Mesendoderm (in vitro differentiated cells): ENCODE measurements at regions not wholly inside any gene's neighbourhood (a gene's known extent, or its start where the extent isn't known, plus 50 kb on each side); places are given as distances from the start of the nearest gene placed in this dataset.

Experiments used
- DNase-seq: peaks from one replicate; pipeline ENCODE4 v3.0.0; 2013
- H2AK5ac ChIP-seq: 2 replicates; pipeline ENCODE4 v1.6.1; 2013; ENCODE audit warnings: low read length, inconsistent platforms
- H2BK120ac ChIP-seq: 2 replicates; pipeline ENCODE4 v1.6.1; 2013; ENCODE audit warnings: low read depth, mild to moderate bottlenecking, low read length, moderate library complexity, mixed read lengths
- H2BK15ac ChIP-seq: replicated peaks from 2 replicates; pipeline ENCODE4 v1.6.1; 2013; ENCODE audit warnings: low read depth, mild to moderate bottlenecking, moderate library complexity
- H2BK5ac ChIP-seq: 2 replicates; pipeline ENCODE4 v1.6.1; 2013; ENCODE audit warnings: low read length, inconsistent platforms
- H3K18ac ChIP-seq: 2 replicates; pipeline ENCODE4 v1.6.1; 2013; ENCODE audit warnings: mild to moderate bottlenecking, low read length, mixed read lengths
- H3K23ac ChIP-seq: one replicate; pipeline ENCODE4 v1.6.1; 2013; ENCODE audit warnings: low read length
- H3K27ac ChIP-seq: 2 replicates; pipeline ENCODE4 v1.5.1; 2013; ENCODE audit warnings: low read depth, mild to moderate bottlenecking, inconsistent platforms, low read length, moderate library complexity
- H3K27me3 ChIP-seq: 2 replicates; pipeline ENCODE4 v1.6.1; 2013; ENCODE audit warnings: low read length, control low read depth, mild to moderate bottlenecking, inconsistent platforms; ENCODE audit not compliant: insufficient read depth, poor library complexity
- H3K36me3 ChIP-seq: 2 replicates; pipeline ENCODE4 v1.6.1; 2013; ENCODE audit warnings: low read length, inconsistent platforms; ENCODE audit not compliant: control insufficient read depth, insufficient read depth
- H3K4ac ChIP-seq: one replicate; pipeline ENCODE4 v1.6.1; 2013; ENCODE audit warnings: low read depth, mild to moderate bottlenecking, low read length, moderate library complexity
- H3K4me1 ChIP-seq: 2 replicates; pipeline ENCODE4 v1.6.1; 2013; ENCODE audit warnings: low read depth, low read length, inconsistent platforms; ENCODE audit not compliant: control insufficient read depth
- H3K4me2 ChIP-seq: 2 replicates; pipeline ENCODE4 v1.6.1; 2013; ENCODE audit warnings: low read length
- H3K4me3 ChIP-seq: 2 replicates; pipeline ENCODE4 v1.5.1; 2013; ENCODE audit warnings: mild to moderate bottlenecking, low read length
- H3K56ac ChIP-seq: one replicate; pipeline ENCODE4 v1.6.1; 2013; ENCODE audit warnings: low read length
- H3K79me1 ChIP-seq: 2 replicates; pipeline ENCODE4 v1.6.1; 2013; ENCODE audit warnings: low read length, inconsistent platforms
- H3K79me2 ChIP-seq: 2 replicates; pipeline ENCODE4 v1.6.1; 2013; ENCODE audit warnings: mild to moderate bottlenecking, low read length; ENCODE audit not compliant: control insufficient read depth, insufficient read depth
- H3K9ac ChIP-seq: 2 replicates; pipeline ENCODE4 v1.6.1; 2013; ENCODE audit warnings: low read length, inconsistent platforms
- H4K5ac ChIP-seq: one replicate; pipeline ENCODE4 v1.6.1; 2013; ENCODE audit warnings: low read length
- H4K8ac ChIP-seq: one replicate; pipeline ENCODE4 v1.6.1; 2013; ENCODE audit warnings: low read depth, mild to moderate bottlenecking, control low read depth, low read length, moderate library complexity
- WGBS: extraction: QIAGEN DNeasy Blood & Tissue Kit; methylation state at CpG from one replicate; pipeline ENCODE4 v1.1.7; 2013; ENCODE audit warnings: low lambda C conversion rate, missing lambda C conversion rate; ENCODE audit not compliant: insufficient coverage; ENCODE audit errors: extremely low coverage; 5-methylcytosine and 5-hydroxymethylcytosine counted together

DNA sequence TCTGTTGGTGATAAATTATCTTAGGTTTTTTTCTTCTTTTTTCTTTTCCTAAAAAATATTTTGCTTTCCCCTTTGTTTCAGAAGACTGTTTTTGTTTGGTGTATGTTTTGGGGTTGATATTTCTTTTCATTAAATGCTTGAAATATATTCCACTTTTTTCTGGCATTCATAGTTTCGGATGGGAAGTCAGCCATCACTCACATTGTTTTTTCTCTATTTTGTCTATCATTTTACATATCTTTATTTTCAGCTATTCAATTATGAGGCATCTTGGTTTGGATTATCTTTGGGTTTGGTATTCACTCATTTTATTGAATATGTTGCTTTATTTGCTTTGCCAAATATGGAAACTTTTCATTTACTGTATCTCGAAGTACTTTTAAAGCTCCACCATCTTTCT is 600.5 kb upstream of the EYS start:
- Histone ChIP-seq H3K9ac (no peak overlapping the region), H3K18ac (no peak overlapping the region), H3K4ac (no peak overlapping the region), H2AK5ac (no peak overlapping the region), H3K79me1 (no peaks in the 10 kb centered on the region), H3K23ac (no peak overlapping the region), H3K4me3 (no peak overlapping the region), H3K79me2 (no peaks in the 10 kb centered on the region), H3K56ac (no peak overlapping the region), H3K27me3 (no peaks in the 10 kb centered on the region), H4K5ac (no peak overlapping the region), H3K36me3 (no peaks in the 10 kb centered on the region), H3K4me1 (no peaks in the 10 kb centered on the region), H4K8ac (no peak overlapping the region), H2BK5ac (no peak overlapping the region), H2BK120ac (no peak overlapping the region), H3K4me2 (no peak overlapping the region), H3K27ac (no peak overlapping the region), H2BK15ac (no peak overlapping the region)
- WGBS: no CpG with 5 or more reads among the region's 2 CpGs
- DNase-seq: peak; percentile 25

DNA sequence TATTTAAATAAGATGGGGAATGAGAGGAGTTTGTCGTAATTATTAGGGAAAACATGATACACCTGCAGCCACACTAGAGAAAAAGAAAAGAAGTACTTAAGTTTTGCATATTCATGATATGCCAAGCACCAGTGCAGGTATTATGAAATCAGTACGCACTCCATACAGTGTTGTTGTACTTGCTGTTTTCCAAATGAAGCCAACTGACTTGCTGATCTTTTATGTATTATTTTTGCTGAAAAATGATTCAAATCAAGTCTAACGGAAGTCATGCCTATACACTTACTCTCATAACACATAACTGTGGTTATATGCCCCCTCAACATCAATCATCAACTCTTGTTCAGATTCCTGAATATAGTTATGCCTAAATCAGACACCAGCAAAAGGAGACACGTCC is 584.9 kb upstream of the EYS start:
- H3K18ac ChIP-seq: no peak overlapping the region
- H3K23ac ChIP-seq: no peak overlapping the region
- no peak for DNase-seq
- H3K36me3 ChIP-seq: no peaks in the 10 kb centered on the region
- no peak overlapping the region for H3K9ac ChIP-seq
- no peak overlapping the region for H3K4me3 ChIP-seq
- H4K8ac ChIP-seq: no peak overlapping the region
- H2BK15ac ChIP-seq: no peak overlapping the region
- H3K79me1 ChIP-seq: no peaks in the 10 kb centered on the region
- H3K79me2 ChIP-seq: no peaks in the 10 kb centered on the region
- H3K4me2 ChIP-seq: no peak overlapping the region
- H3K56ac ChIP-seq: no peak overlapping the region
- no peak overlapping the region for H2BK5ac ChIP-seq
- H2AK5ac ChIP-seq: no peak overlapping the region
- no peak overlapping the region for H3K4ac ChIP-seq
- H3K4me1 ChIP-seq: no peaks in the 10 kb centered on the region
- H3K27ac ChIP-seq: no peak overlapping the region
- WGBS: 100% methylated on average over 1 of the region's 4 CpGs
- no peaks in the 10 kb centered on the region for H3K27me3 ChIP-seq
- no peak overlapping the region for H2BK120ac ChIP-seq
- no peak overlapping the region for H4K5ac ChIP-seq

DNA sequence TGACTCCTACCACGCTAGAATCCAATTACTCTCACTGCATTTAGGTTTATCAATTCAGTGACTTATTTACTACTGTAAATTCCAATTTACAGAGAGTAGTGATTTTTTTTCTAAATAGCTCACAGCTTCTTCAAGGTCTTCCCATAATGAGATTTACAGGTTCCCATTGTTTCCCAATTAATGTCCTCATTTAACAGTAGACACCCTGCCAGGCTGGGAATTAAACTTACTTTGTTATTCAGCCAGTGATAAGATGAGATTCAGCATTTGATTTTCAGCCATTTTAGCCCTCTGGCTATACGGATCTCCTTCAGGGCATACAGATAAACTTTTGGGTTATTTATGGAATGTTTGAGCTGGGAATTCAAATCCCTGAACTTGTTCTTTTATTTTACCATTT is 582.9 kb upstream of the EYS start:
- Histone ChIP-seq H4K5ac (no peak overlapping the region), H3K27ac (no peak overlapping the region), H3K27me3 (no peaks in the 10 kb centered on the region), H2BK120ac (no peak overlapping the region), H3K4ac (no peak overlapping the region), H3K23ac (no peak overlapping the region), H3K36me3 (no peaks in the 10 kb centered on the region), H3K79me1 (no peaks in the 10 kb centered on the region), H3K79me2 (no peaks in the 10 kb centered on the region), H2BK5ac (no peak overlapping the region), H2AK5ac (no peak overlapping the region), H3K4me3 (no peak overlapping the region), H3K9ac (no peak overlapping the region), H4K8ac (no peak overlapping the region), H3K56ac (no peak overlapping the region), H2BK15ac (no peak overlapping the region), H3K18ac (no peak overlapping the region), H3K4me1 (no peaks in the 10 kb centered on the region), H3K4me2 (no peak overlapping the region)
- DNase-seq: peak; percentile 84
- no CpG with 5 or more reads among the region's 2 CpGs for WGBS

DNA sequence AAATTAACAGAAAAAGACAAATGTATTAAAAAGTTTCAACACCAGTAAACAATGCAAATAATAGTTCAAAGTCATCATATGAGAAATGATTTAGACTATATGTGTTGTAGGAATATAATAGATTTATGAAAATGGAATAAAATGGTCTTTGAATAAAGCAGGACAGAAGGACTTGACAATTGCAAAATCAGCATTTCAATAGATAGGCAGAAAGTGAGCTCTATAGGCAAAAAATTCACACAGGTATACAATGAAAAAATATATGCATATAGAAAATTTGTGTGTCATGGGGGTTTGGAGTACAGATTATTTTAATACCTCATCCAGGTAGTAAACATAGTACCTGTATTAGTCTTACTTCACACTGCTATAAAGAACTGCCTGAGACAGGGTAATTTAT is 571.1 kb upstream of the EYS start:
- no peak overlapping the region for H4K5ac ChIP-seq
- no peak overlapping the region for H4K8ac ChIP-seq
- H3K4me1 ChIP-seq: no peaks in the 10 kb centered on the region
- no peaks in the 10 kb centered on the region for H3K79me2 ChIP-seq
- no peaks in the 10 kb centered on the region for H3K36me3 ChIP-seq
- H3K18ac ChIP-seq: no peak overlapping the region
- no peak overlapping the region for H3K4me3 ChIP-seq
- H2BK5ac ChIP-seq: no peak overlapping the region
- no peak for DNase-seq
- H2BK120ac ChIP-seq: no peak overlapping the region
- H3K4me2 ChIP-seq: no peak overlapping the region
- no peaks in the 10 kb centered on the region for H3K79me1 ChIP-seq
- no peak overlapping the region for H3K23ac ChIP-seq
- no peak overlapping the region for H3K4ac ChIP-seq
- no peak overlapping the region for H3K56ac ChIP-seq
- H2BK15ac ChIP-seq: no peak overlapping the region
- H3K27me3 ChIP-seq: no peaks in the 10 kb centered on the region
- H3K27ac ChIP-seq: no peak overlapping the region
- no peak overlapping the region for H2AK5ac ChIP-seq
- no peak overlapping the region for H3K9ac ChIP-seq

DNA sequence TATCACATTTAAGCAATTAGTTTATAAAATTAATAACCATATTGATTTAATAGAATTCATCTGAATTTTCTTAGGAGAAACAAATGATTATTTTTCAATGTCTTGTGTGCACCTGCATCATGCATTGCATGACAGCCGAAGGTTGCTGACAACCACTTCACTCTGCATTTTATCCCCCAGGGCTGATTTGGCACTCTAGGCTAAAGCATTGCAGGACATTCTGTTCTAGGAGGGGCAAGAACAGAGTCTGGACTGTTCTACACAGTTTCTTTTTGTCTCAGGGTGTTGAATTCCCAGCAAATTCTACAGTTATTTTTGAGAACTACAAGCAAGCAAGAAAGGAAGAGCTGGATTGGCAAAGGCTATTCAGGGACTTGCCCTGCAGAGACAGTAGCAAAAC is 570.4 kb upstream of the EYS start:
- H3K56ac ChIP-seq: no peak overlapping the region
- no peak overlapping the region for H2BK5ac ChIP-seq
- H3K4me3 ChIP-seq: no peak overlapping the region
- no peak overlapping the region for H3K9ac ChIP-seq
- H4K8ac ChIP-seq: no peak overlapping the region
- no peak overlapping the region for H3K27ac ChIP-seq
- no peak overlapping the region for H3K23ac ChIP-seq
- H4K5ac ChIP-seq: no peak overlapping the region
- H3K27me3 ChIP-seq: no peaks in the 10 kb centered on the region
- H3K4me2 ChIP-seq: no peak overlapping the region
- no peaks in the 10 kb centered on the region for H3K79me2 ChIP-seq
- H3K79me1 ChIP-seq: no peaks in the 10 kb centered on the region
- no peak overlapping the region for H2AK5ac ChIP-seq
- WGBS: no CpG with 5 or more reads among the region's 1 CpG
- H3K36me3 ChIP-seq: no peaks in the 10 kb centered on the region
- no peak overlapping the region for H2BK120ac ChIP-seq
- DNase-seq: no peak
- no peaks in the 10 kb centered on the region for H3K4me1 ChIP-seq
- H3K4ac ChIP-seq: no peak overlapping the region
- no peak overlapping the region for H3K18ac ChIP-seq
- H2BK15ac ChIP-seq: no peak overlapping the region

DNA sequence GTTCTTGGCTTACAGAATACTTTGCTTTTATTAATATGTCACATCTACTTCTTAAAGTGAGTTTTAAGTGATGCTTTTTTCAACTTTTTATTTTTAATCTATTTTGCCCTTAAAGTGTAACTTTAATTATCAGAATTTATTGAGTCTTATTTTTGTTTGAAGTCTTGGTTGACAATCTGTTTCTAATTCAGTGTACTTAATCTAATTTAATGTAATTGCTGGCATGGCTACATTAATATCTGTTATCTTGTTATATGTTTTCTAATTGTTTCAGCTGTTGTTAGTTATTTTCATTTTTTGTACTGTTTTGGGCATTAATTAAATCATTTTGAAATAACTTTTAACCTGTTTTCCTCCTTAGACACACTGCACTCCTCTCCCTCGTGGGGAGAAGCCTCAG is 558.7 kb upstream of the EYS start:
- no peak for DNase-seq
- H3K4ac ChIP-seq: no peak overlapping the region
- no peak overlapping the region for H2BK15ac ChIP-seq
- no peak overlapping the region for H3K56ac ChIP-seq
- no peaks in the 10 kb centered on the region for H3K79me1 ChIP-seq
- H2BK5ac ChIP-seq: no peak overlapping the region
- H3K18ac ChIP-seq: no peak overlapping the region
- H2AK5ac ChIP-seq: no peak overlapping the region
- H3K9ac ChIP-seq: no peak overlapping the region
- H3K27me3 ChIP-seq: no peaks in the 10 kb centered on the region
- H4K8ac ChIP-seq: no peak overlapping the region
- H3K4me3 ChIP-seq: no peak overlapping the region
- no CpG with 5 or more reads among the region's 1 CpG for WGBS
- H3K23ac ChIP-seq: no peak overlapping the region
- no peaks in the 10 kb centered on the region for H3K79me2 ChIP-seq
- no peaks in the 10 kb centered on the region for H3K36me3 ChIP-seq
- H3K4me1 ChIP-seq: no peaks in the 10 kb centered on the region
- H3K27ac ChIP-seq: no peak overlapping the region
- H2BK120ac ChIP-seq: no peak overlapping the region
- H3K4me2 ChIP-seq: no peak overlapping the region
- H4K5ac ChIP-seq: no peak overlapping the region
